Stimulated activated CD4-positive, alpha-beta T cell treated with anti-CD3 and anti-CD28 coated beads, Interleukin-1b, Interleukin-23, amount 100 ng/mL, for 48 hours (primary cell): ENCODE measurements at regions not wholly inside any gene's neighbourhood (a gene's known extent, or its start where the extent isn't known, plus 50 kb on each side); places are given as distances from the start of the nearest gene placed in this dataset.
"Not testable (repeated sequence)": the region's sequence is repeated elsewhere in the genome, so short reads cannot be mapped to it uniquely, and the experiment has no call there.

Source experiments
- DNase-seq: peaks from one replicate; pipeline ENCODE4 v3.0.0-alpha.2; 2020

GRCh38 chr19:34871911-34872310, 54.8 kb upstream of the ZNF30 start:
- not testable (repeated sequence) for DNase-seq

GRCh38 chr19:34867631-34868030, 59.1 kb upstream of the ZNF30 start:
- no peak for DNase-seq

- DNase-seq = not testable (repeated sequence)
Measured at GRCh38 chr19:34865225-34865624, 61.5 kb upstream of the ZNF30 start.

- DNase-seq = not testable (repeated sequence)
Measured at GRCh38 chr19:34859823-34860736, 66.6 kb upstream of the ZNF30 start.

GRCh38 chr19:34859325-34859724, 67.4 kb upstream of the ZNF30 start:
- DNase-seq = not testable (repeated sequence)

GRCh38 chr19:34856052-34856451, 70.7 kb upstream of the ZNF30 start:
- no peak for DNase-seq

GRCh38 chr19:34853369-34853768, 73.3 kb upstream of the ZNF30 start:
- DNase-seq = no peak

- no peak for DNase-seq
Measured at GRCh38 chr19:34852669-34853068, 74.0 kb upstream of the ZNF30 start.

- DNase-seq = no peak
Measured at GRCh38 chr19:34851277-34851804, 75.4 kb upstream of the ZNF30 start.

GRCh38 chr19:34847393-34847792, 74.4 kb upstream of the ZNF599 start:
- no peak for DNase-seq

GRCh38 chr19:34844277-34844676, 71.3 kb upstream of the ZNF599 start:
- no peak for DNase-seq

- DNase-seq = no peak
Measured at GRCh38 chr19:34841780-34842179, 68.8 kb upstream of the ZNF599 start.

GRCh38 chr19:34838753-34839431, 65.9 kb upstream of the ZNF599 start:
- DNase-seq = peak; percentile 36

GRCh38 chr19:34838248-34838647, 65.2 kb upstream of the ZNF599 start:
- DNase-seq = no peak

GRCh38 chr19:34837262-34837661, 64.2 kb upstream of the ZNF599 start:
- DNase-seq = no peak

GRCh38 chr19:34835631-34836351, 62.8 kb upstream of the ZNF599 start:
- DNase-seq = no peak

- no peak for DNase-seq
Measured at GRCh38 chr19:34834472-34835061, 61.6 kb upstream of the ZNF599 start.

GRCh38 chr19:34832581-34833112, 59.6 kb upstream of the ZNF599 start:
- DNase-seq = no peak

GRCh38 chr19:34831714-34832113, 58.7 kb upstream of the ZNF599 start:
- no peak for DNase-seq

- no peak for DNase-seq
Measured at GRCh38 chr19:34828156-34828555, 55.1 kb upstream of the ZNF599 start.

- DNase-seq = no peak
Measured at GRCh38 chr19:34825212-34825611, 52.2 kb upstream of the ZNF599 start.

- no peak for DNase-seq
Measured at GRCh38 chr19:34824686-34825085, 51.7 kb upstream of the ZNF599 start.
